NB4 (cell line): ENCODE measurements at regions not wholly inside any gene's neighbourhood (a gene's known extent, or its start where the extent isn't known, plus 50 kb on each side); places are given as distances from the start of the nearest gene placed in this dataset.

Source experiments
- DNase-seq: peaks from one replicate; pipeline ENCODE4 v3.0.0; 2010; ENCODE audit warnings: low read depth
- H3K4me3 ChIP-seq: one replicate; pipeline ENCODE4 v1.5.1; 2011; ENCODE audit warnings: mild to moderate bottlenecking, low read depth, low read length, moderate library complexity
- MAX ChIP-seq: IDR thresholded peaks from 2 replicates; pipeline ENCODE4 v1.6.1; 2011; ENCODE audit warnings: low read depth, low read length
- MYC ChIP-seq: IDR thresholded peaks from 2 replicates; pipeline ENCODE4 v1.6.1; 2011; ENCODE audit warnings: low read depth, low read length
- POLR2A ChIP-seq: IDR thresholded peaks from 2 replicates; pipeline ENCODE4 v1.6.1; 2011; ENCODE audit warnings: mild to moderate bottlenecking; ENCODE audit not compliant: insufficient read length; ENCODE audit errors: extremely low read depth
- TF ChIP-seq, protein P1 (sequence below): IDR thresholded peaks from one replicate; pipeline ENCODE4 v1.5.1; 2012; ENCODE audit warnings: low read depth, low read length

DNA sequence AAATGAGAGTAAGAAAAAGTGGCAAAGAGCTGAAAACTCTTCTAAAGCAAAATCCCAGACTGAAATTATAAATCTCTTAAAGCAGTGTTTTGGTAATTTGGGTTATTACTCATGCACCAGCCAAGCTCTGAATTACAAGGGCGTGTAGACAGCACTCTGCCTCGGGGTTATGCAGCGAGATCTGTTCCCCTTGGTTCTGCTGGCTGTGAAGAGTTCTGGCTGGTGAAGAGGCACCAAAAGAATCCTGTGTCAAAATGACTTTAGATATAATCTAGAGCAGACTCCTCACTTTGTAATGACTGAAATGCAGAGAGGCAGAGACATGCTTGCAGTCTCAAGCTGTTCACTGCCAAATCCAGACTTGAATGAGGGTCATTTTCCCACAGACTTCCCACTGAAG is 461.8 kb upstream of the CXADR start:
- TF ChIP-seq, protein P1, sequence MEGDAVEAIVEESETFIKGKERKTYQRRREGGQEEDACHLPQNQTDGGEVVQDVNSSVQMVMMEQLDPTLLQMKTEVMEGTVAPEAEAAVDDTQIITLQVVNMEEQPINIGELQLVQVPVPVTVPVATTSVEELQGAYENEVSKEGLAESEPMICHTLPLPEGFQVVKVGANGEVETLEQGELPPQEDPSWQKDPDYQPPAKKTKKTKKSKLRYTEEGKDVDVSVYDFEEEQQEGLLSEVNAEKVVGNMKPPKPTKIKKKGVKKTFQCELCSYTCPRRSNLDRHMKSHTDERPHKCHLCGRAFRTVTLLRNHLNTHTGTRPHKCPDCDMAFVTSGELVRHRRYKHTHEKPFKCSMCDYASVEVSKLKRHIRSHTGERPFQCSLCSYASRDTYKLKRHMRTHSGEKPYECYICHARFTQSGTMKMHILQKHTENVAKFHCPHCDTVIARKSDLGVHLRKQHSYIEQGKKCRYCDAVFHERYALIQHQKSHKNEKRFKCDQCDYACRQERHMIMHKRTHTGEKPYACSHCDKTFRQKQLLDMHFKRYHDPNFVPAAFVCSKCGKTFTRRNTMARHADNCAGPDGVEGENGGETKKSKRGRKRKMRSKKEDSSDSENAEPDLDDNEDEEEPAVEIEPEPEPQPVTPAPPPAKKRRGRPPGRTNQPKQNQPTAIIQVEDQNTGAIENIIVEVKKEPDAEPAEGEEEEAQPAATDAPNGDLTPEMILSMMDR: no peak
- TF ChIP-seq POLR2A (no peak), MYC (no peak), MAX (no peak)
- no peak for DNase-seq
- H3K4me3 ChIP-seq: no peak overlapping the region

GRCh38 chr21:17053321-17053720 is 459.5 kb upstream of the CXADR start:
- H3K4me3 ChIP-seq: no peak overlapping the region
- TF ChIP-seq POLR2A: no peak
- TF ChIP-seq MYC: no peak
- TF ChIP-seq MAX: no peak
- TF ChIP-seq, protein P1: no peak
- no peak for DNase-seq

DNA sequence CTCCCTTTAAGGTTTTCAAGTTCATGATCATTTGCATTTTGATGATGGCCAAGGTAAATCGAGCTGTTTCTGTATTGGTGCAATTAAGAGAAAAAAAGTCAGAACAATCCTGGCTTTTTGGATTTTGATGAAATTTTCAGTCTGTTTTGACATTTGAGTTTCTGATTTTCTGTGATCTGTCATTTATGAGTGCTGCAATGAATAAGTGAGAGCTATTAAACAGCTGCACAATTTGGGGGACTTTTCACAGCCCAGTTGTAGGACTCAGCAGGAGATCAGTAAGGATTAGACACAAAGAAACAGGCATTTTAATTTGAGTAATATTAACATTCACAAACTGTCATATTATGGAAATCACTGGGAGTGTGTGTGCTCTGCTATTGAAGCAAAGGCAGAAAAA is 452.9 kb upstream of the CXADR start:
- no peak for TF ChIP-seq MAX
- TF ChIP-seq, protein P1: no peak
- TF ChIP-seq POLR2A: no peak
- no peak for TF ChIP-seq MYC
- H3K4me3 ChIP-seq: no peak overlapping the region
- DNase-seq: no peak

- no peak overlapping the region for H3K4me3 ChIP-seq
- no peak for TF ChIP-seq MYC
- DNase-seq: no peak
These were observed 446.8 kb upstream of the CXADR start for GRCh38 chr21:17066006-17066405.

GRCh38 chr21:17071093-17071492 is 441.8 kb upstream of the CXADR start:
- DNase-seq: no peak
- TF ChIP-seq MAX: no peak
- TF ChIP-seq POLR2A: no peak
- TF ChIP-seq, protein P1: no peak
- no peak for TF ChIP-seq MYC
- no peak overlapping the region for H3K4me3 ChIP-seq

DNA sequence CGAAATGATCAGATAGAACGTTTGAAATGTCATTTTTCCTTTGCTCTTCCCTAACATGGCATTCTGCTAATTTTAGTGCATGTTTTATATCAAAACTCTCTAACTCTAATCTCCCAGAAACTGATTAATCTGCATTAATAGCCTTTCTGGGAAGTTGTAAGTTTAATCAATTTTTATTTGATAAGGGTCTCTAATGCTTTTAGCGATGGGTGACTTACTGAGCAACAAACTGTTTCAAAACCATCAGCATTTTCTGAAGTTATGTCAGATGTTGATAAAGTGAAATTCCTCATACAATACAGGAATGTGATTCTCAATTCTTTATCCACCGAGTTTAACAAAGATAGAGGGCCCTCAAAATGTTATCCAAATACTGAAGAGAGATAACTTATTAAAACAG is 431.6 kb upstream of the CXADR start:
- no peak for DNase-seq
- no peak overlapping the region for H3K4me3 ChIP-seq
- TF ChIP-seq, protein P1: no peak
- no peak for TF ChIP-seq POLR2A
- no peak for TF ChIP-seq MYC
- no peak for TF ChIP-seq MAX
